Muscle of arm (tissue), 1 donor: ENCODE measurements at regions not wholly inside any gene's neighbourhood (a gene's known extent, or its start where the extent isn't known, plus 50 kb on each side); places are given as distances from the start of the nearest gene placed in this dataset.
A peak's percentile ranks its signal among the peaks of the same experiment; 100 is the strongest.

Source experiments
- DNase-seq: peaks from one replicate; pipeline ENCODE4 v3.0.0-alpha.2; 2013

- no peak for DNase-seq
These were observed 141.7 kb downstream of the LACC1 start for GRCh38 chr13:44021422-44021821.

- DNase-seq: no peak
These were observed 142.5 kb downstream of the LACC1 start for GRCh38 chr13:44022196-44022595.

GRCh38 chr13:44024167-44024845 lies 144.6 kb downstream of the LACC1 start:
- no peak for DNase-seq

- DNase-seq: no peak
These were observed 145.1 kb downstream of the LACC1 start for GRCh38 chr13:44024846-44025195.

- DNase-seq: no peak
These were observed 146.5 kb downstream of the LACC1 start for GRCh38 chr13:44026194-44026593.

- no peak for DNase-seq
These were observed 149.0 kb downstream of the LACC1 start for GRCh38 chr13:44028734-44029133.

- DNase-seq: no peak
These were observed 150.9 kb downstream of the LACC1 start for GRCh38 chr13:44030615-44031014.

- DNase-seq: no peak
These were observed 151.9 kb downstream of the LACC1 start for GRCh38 chr13:44031555-44031954.

- DNase-seq: no peak
These were observed 153.1 kb downstream of the LACC1 start for GRCh38 chr13:44032802-44033201.

GRCh38 chr13:44035400-44035799 lies 155.7 kb downstream of the LACC1 start:
- DNase-seq: no peak

- DNase-seq: no peak
These were observed 160.5 kb downstream of the LACC1 start for GRCh38 chr13:44040070-44040817.

- no peak for DNase-seq
These were observed 161.1 kb downstream of the LACC1 start for GRCh38 chr13:44040818-44041100.

- no peak for DNase-seq
These were observed 165.0 kb downstream of the LACC1 start for GRCh38 chr13:44044547-44045179.

- no peak for DNase-seq
These were observed 165.5 kb downstream of the LACC1 start for GRCh38 chr13:44045180-44045562.

- DNase-seq: no peak
These were observed 166.7 kb downstream of the LACC1 start for GRCh38 chr13:44046428-44046827.

- DNase-seq: no peak
These were observed 168.6 kb downstream of the LACC1 start for GRCh38 chr13:44048326-44048725.

GRCh38 chr13:44049081-44049945 lies 169.6 kb downstream of the LACC1 start:
- no peak for DNase-seq

GRCh38 chr13:44050450-44051063 lies 170.9 kb downstream of the LACC1 start:
- DNase-seq: no peak

- no peak for DNase-seq
These were observed 171.7 kb downstream of the LACC1 start for GRCh38 chr13:44051405-44051804.

GRCh38 chr13:44051918-44052675 lies 172.4 kb downstream of the LACC1 start:
- DNase-seq: peak; percentile 67

GRCh38 chr13:44052780-44053184 lies 173.1 kb downstream of the LACC1 start:
- DNase-seq: no peak
